Endothelial cell of umbilical vein (primary cell): ENCODE measurements at regions not wholly inside any gene's neighbourhood (a gene's known extent, or its start where the extent isn't known, plus 50 kb on each side); places are given as distances from the start of the nearest gene placed in this dataset.

Experiments
- CTCF ChIP-seq, 2 donors: IDR thresholded peaks; 1 replicate in 1 of 2; 2 replicates in 1 of 2; pipeline ENCODE4 v1.5.1; 2011; ENCODE audit warnings: low read length in 2 of 2, mild to moderate bottlenecking in 2 of 2, moderate library complexity in 2 of 2, control low read depth in 1 of 2, inconsistent platforms in 1 of 2, low read depth in 1 of 2; ENCODE audit not compliant: insufficient read depth in 1 of 2; ENCODE audit errors: extremely low read depth in 1 of 2
- EZH2 ChIP-seq: IDR thresholded peaks from 2 replicates; pipeline ENCODE4 v1.6.1; 2012; ENCODE audit warnings: borderline replicate concordance, low read depth, mild to moderate bottlenecking, moderate library complexity, low read length, inconsistent platforms; ENCODE audit not compliant: severe bottlenecking
- FOS ChIP-seq: IDR thresholded peaks from 2 replicates; pipeline ENCODE4 v1.6.1; 2011; ENCODE audit warnings: mild to moderate bottlenecking, low read length, moderate library complexity, borderline replicate concordance; ENCODE audit not compliant: insufficient read depth
- GATA2 ChIP-seq: IDR thresholded peaks from 2 replicates; pipeline ENCODE4 v1.7.0; 2011; ENCODE audit warnings: low read depth, mild to moderate bottlenecking, moderate library complexity, mixed read lengths, low read length; ENCODE audit not compliant: insufficient read length, insufficient read depth
- JUN ChIP-seq: IDR thresholded peaks from 2 replicates; pipeline ENCODE4 v1.6.1; 2011; ENCODE audit warnings: borderline replicate concordance, low read depth; ENCODE audit not compliant: insufficient read length, insufficient read depth
- POLR2A ChIP-seq: IDR thresholded peaks from 2 replicates; pipeline ENCODE4 v1.6.1; 2012; ENCODE audit warnings: low read depth, mild to moderate bottlenecking, control low read depth, low read length
- POLR2AphosphoS5 ChIP-seq: IDR thresholded peaks from 2 replicates; pipeline ENCODE4 v1.6.1; 2012; ENCODE audit warnings: low read depth, mild to moderate bottlenecking, control low read depth, low read length, moderate library complexity; ENCODE audit not compliant: insufficient read depth
- TF ChIP-seq, protein P1 (sequence below): IDR thresholded peaks from 2 replicates; pipeline ENCODE4 v1.6.1; 2011; ENCODE audit not compliant: insufficient read depth, insufficient read length

DNA sequence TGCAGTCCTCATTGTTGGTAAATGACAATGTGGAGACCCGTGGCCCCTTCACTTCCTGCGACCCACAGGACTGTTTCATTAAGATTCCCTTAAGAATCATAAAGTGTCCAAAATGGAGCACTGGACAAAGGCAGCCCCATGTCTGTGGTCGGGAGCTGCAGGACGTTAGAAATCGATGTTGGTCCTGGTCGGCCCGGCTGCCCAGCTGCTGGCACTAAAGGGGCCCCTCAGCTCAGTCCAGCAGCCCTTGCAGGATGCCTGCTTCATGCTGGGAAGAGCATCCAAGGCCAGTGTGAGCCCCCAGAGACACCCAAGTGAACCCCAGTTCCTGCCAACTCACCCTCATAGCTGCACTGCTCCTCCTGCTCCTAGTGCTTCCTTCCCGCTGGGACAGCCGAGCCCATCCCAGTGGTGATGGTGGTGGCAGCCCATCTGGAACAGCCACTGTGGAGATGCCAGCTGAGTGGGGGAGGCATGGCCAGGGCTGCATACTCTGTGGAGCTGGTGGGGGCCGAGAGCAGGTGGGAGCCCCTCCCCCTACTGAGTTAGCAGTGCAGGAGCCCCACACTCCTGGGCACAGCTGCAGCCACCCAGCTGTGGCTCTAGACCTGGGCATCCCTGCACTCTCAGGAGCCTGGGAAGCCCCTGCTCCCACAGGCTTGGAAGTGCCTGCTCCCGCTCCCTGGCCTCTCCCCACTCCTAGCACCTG lies 168.0 kb upstream of the IRX2 start:
- TF ChIP-seq CTCF (IDR thresholded peaks at IDR 0.05; ENCODE audit: extremely low read depth in 1 of 2, insufficient read depth in 1 of 2, low read depth in 1 of 2, low read length in 2 of 2) (no peak), EZH2 (no peak), FOS (no peak), POLR2A (no peak), POLR2AphosphoS5 (no peak), JUN (no peak), GATA2 (no peak)
- TF ChIP-seq, protein P1, sequence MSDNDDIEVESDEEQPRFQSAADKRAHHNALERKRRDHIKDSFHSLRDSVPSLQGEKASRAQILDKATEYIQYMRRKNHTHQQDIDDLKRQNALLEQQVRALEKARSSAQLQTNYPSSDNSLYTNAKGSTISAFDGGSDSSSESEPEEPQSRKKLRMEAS: no peak
